HepG2 (cell line): ENCODE measurements at regions not wholly inside any gene's neighbourhood (a gene's known extent, or its start where the extent isn't known, plus 50 kb on each side); places are given as distances from the start of the nearest gene placed in this dataset.
"Not testable (repeated sequence)": the region's sequence is repeated elsewhere in the genome, so short reads cannot be mapped to it uniquely, and the experiment has no call there.

Experiments
- CBX2 ChIP-seq, 2 experiments: fragments of 200-600 bp in 1 of 2; sonication (generic); formaldehyde crosslinking in 1 of 2; IDR thresholded peaks; 2 replicates each; pipeline versions ENCODE4 v1.7.0 to v1.8.1; 2018 to 2022; ENCODE audit warnings: low read depth in 2 of 2, low read length in 1 of 2, mild to moderate bottlenecking in 1 of 2, missing genetic modification reagents in 1 of 2
- ESRRA ChIP-seq: sonication (generic); formaldehyde crosslinking; IDR thresholded peaks from 2 replicates; pipeline ENCODE4 v1.5.1; 2020; ENCODE audit warnings: mild to moderate bottlenecking, low read depth, missing genetic modification reagents
- ETV6 ChIP-seq: sonication (generic); formaldehyde crosslinking; conservative IDR thresholded peaks from 2 replicates; pipeline ENCODE4 v1.4.0; 2020; ENCODE audit warnings: missing genetic modification reagents
- EZH2 ChIP-seq: conservative IDR thresholded peaks from 2 replicates; pipeline ENCODE4 v1.6.1; 2012; ENCODE audit warnings: mild to moderate bottlenecking, low read depth, low read length, moderate library complexity
- POLR2AphosphoS5 ChIP-seq: IDR thresholded peaks from 2 replicates; pipeline ENCODE4 v1.6.1; 2012; ENCODE audit warnings: low read depth, low read length
- RERE ChIP-seq: IDR thresholded peaks from 2 replicates; pipeline ENCODE4 v1.6.1; 2016; ENCODE audit warnings: low read depth, missing genetic modification reagents, missing compliant biosample characterization
- STAG1 ChIP-seq: sonication (generic); formaldehyde crosslinking; IDR thresholded peaks from 2 replicates; pipeline ENCODE4 v1.4.0; 2020; ENCODE audit warnings: missing genetic modification reagents
- TRIM24 ChIP-seq: sonication (generic); formaldehyde crosslinking; IDR thresholded peaks from 2 replicates; pipeline ENCODE4 v1.8.0; 2022; ENCODE audit warnings: mild to moderate bottlenecking, missing genetic modification reagents
- ZNF549 ChIP-seq: sonication (generic); formaldehyde crosslinking; IDR thresholded peaks from 2 replicates; pipeline ENCODE4 v1.5.0; 2020; ENCODE audit warnings: missing genetic modification reagents
- ZNF660 ChIP-seq: sonication (generic); formaldehyde crosslinking; IDR thresholded peaks from 2 replicates; pipeline ENCODE4 v1.5.1; 2020; ENCODE audit warnings: mild to moderate bottlenecking, low read depth, missing genetic modification reagents, borderline replicate concordance
- TF ChIP-seq, protein P1 (sequence below): sonication (generic); formaldehyde crosslinking; IDR thresholded peaks from 2 replicates; pipeline ENCODE4 v1.5.0; 2020; ENCODE audit warnings: mild to moderate bottlenecking, missing genetic modification reagents, moderate library complexity

DNA sequence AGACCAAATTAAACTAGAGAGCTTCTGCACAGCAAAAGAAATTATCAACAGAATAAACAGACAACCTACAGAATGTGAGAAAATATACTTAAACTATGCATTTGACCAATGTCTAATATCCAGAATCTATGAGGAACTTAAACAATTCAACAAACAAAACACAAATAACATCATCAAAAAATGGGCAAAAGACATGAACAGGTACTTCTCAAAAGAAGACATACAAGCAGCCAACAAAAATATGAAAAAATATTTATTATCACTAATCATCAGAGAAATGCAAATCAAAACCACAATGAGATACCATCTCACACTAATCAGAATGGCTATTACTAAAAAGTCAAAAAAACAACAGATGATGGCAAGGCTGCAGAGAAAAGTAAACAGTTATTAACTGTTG, 236.2 kb upstream of the FAT3 start:
- not testable (repeated sequence) for TF ChIP-seq RERE (CRISPR knock-in tag); ZNF549 (CRISPR knock-in tag); ESRRA (CRISPR knock-in tag); ZNF660 (CRISPR knock-in tag); POLR2AphosphoS5; EZH2; STAG1; ETV6 (CRISPR knock-in tag); CBX2 (IDR thresholded peaks at IDR 0.05; ENCODE audit: low read depth, low read length); CBX2 (CRISPR knock-in tag; IDR thresholded peaks at IDR 0.05; ENCODE audit: low read depth); TRIM24 (CRISPR knock-in tag)
- TF ChIP-seq, protein P1, sequence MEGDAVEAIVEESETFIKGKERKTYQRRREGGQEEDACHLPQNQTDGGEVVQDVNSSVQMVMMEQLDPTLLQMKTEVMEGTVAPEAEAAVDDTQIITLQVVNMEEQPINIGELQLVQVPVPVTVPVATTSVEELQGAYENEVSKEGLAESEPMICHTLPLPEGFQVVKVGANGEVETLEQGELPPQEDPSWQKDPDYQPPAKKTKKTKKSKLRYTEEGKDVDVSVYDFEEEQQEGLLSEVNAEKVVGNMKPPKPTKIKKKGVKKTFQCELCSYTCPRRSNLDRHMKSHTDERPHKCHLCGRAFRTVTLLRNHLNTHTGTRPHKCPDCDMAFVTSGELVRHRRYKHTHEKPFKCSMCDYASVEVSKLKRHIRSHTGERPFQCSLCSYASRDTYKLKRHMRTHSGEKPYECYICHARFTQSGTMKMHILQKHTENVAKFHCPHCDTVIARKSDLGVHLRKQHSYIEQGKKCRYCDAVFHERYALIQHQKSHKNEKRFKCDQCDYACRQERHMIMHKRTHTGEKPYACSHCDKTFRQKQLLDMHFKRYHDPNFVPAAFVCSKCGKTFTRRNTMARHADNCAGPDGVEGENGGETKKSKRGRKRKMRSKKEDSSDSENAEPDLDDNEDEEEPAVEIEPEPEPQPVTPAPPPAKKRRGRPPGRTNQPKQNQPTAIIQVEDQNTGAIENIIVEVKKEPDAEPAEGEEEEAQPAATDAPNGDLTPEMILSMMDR (CRISPR knock-in tag): not testable (repeated sequence)
